ENCODE measurements at regions not wholly inside any gene's neighbourhood (a gene's known extent, or its start where the extent isn't known, plus 50 kb on each side); places are given as distances from the start of the nearest gene placed in this dataset.
"Not testable (repeated sequence)": the region's sequence is repeated elsewhere in the genome, so short reads cannot be mapped to it uniquely, and the experiment has no call there.

DNA sequence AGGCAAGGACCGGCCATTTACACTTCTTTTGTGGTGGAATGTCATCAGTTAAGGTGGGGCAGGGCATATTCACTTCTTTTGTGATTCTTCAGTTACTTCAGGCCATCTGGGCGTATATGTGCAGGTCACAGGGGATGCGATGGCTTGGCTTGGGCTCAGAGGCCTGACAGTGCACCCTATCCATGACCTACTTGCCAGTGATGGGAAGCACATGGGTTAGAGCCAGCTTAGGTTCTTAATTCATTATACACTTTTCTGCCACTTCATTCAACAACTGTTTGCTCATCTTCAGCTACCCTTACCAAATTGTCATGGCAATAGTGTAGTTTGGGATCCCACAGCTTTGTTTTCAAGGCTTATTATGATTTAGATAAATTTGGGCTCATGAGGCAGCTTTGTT is 56.9 kb upstream of the TRHDE start:
- TF ChIP-seq, protein P1, sequence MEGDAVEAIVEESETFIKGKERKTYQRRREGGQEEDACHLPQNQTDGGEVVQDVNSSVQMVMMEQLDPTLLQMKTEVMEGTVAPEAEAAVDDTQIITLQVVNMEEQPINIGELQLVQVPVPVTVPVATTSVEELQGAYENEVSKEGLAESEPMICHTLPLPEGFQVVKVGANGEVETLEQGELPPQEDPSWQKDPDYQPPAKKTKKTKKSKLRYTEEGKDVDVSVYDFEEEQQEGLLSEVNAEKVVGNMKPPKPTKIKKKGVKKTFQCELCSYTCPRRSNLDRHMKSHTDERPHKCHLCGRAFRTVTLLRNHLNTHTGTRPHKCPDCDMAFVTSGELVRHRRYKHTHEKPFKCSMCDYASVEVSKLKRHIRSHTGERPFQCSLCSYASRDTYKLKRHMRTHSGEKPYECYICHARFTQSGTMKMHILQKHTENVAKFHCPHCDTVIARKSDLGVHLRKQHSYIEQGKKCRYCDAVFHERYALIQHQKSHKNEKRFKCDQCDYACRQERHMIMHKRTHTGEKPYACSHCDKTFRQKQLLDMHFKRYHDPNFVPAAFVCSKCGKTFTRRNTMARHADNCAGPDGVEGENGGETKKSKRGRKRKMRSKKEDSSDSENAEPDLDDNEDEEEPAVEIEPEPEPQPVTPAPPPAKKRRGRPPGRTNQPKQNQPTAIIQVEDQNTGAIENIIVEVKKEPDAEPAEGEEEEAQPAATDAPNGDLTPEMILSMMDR (conservative IDR thresholded peaks at IDR 0.05; ENCODE audit: low read length), result not testable (repeated sequence)
- TF ChIP-seq EZH2phosphoT487 (IDR thresholded peaks at IDR 0.05; ENCODE audit: borderline replicate concordance, low read depth, low read length), result not testable (repeated sequence)

Data from OCI-LY7 (cell line).